Suprapubic skin (tissue), 4 donors: ENCODE measurements at regions not wholly inside any gene's neighbourhood (a gene's known extent, or its start where the extent isn't known, plus 50 kb on each side); places are given as distances from the start of the nearest gene placed in this dataset.

Experiments
- DNase-seq, 2 donors: peaks; one replicate each; pipeline ENCODE4 v3.0.0-alpha.2; 2019; ENCODE audit warnings: low spot score in 2 of 2
- H3K27ac ChIP-seq: fragments of 200-600 bp; sonication (generic); one replicate; pipeline ENCODE4 v1.5.1; 2019
- H3K27me3 ChIP-seq: fragments of 200-600 bp; sonication (generic); one replicate; pipeline ENCODE4 v1.5.1; 2019
- H3K36me3 ChIP-seq: fragments of 200-600 bp; sonication (generic); one replicate; pipeline ENCODE4 v1.5.1; 2019
- H3K4me1 ChIP-seq: fragments of 200-600 bp; sonication (generic); one replicate; pipeline ENCODE4 v1.5.1; 2019
- H3K4me3 ChIP-seq: fragments of 200-600 bp; sonication (generic); one replicate; pipeline ENCODE4 v1.5.1; 2019; ENCODE audit warnings: mild to moderate bottlenecking
- H3K9me3 ChIP-seq: fragments of 200-600 bp; sonication (generic); one replicate; pipeline ENCODE4 v1.5.1; 2019
- EP300 ChIP-seq: sonication (generic); formaldehyde crosslinking; IDR thresholded peaks from one replicate; pipeline ENCODE4 v1.6.1; 2017; ENCODE audit warnings: antibody characterized with exemption
- POLR2A ChIP-seq, 2 donors: fragments of 450-650 bp; IDR thresholded peaks; one replicate each; pipeline ENCODE4 v1.6.1; 2017; ENCODE audit warnings: antibody characterized with exemption in 2 of 2, mild to moderate bottlenecking in 2 of 2, moderate library complexity in 2 of 2
- POLR2AphosphoS5 ChIP-seq, 3 donors: sonication (generic); formaldehyde crosslinking; IDR thresholded peaks; one replicate each; pipeline ENCODE4 v1.6.1; 2017; ENCODE audit warnings: antibody characterized with exemption in 3 of 3
- WGBS: methylation state at CpG from one replicate; pipeline ENCODE4 v1.1.5; 2018; 5-methylcytosine and 5-hydroxymethylcytosine counted together
- TF ChIP-seq, protein P1 (sequence below), 2 donors: fragments of 200-600 bp in 1 of 2; fragments of 450-650 bp in 1 of 2; sonication (generic) in 1 of 2; IDR thresholded peaks; one replicate each; pipeline ENCODE4 v1.5.1; 2016 to 2019; ENCODE audit warnings: antibody characterized with exemption in 2 of 2, mild to moderate bottlenecking in 1 of 2, moderate library complexity in 1 of 2

GRCh38 chr10:90042075-90042474, 340.7 kb downstream of the KIF20B start:
- TF ChIP-seq POLR2A (IDR thresholded peaks at IDR 0.05) (no peak), POLR2AphosphoS5 (IDR thresholded peaks at IDR 0.05) (no peak), EP300 (no peak)
- TF ChIP-seq, protein P1, sequence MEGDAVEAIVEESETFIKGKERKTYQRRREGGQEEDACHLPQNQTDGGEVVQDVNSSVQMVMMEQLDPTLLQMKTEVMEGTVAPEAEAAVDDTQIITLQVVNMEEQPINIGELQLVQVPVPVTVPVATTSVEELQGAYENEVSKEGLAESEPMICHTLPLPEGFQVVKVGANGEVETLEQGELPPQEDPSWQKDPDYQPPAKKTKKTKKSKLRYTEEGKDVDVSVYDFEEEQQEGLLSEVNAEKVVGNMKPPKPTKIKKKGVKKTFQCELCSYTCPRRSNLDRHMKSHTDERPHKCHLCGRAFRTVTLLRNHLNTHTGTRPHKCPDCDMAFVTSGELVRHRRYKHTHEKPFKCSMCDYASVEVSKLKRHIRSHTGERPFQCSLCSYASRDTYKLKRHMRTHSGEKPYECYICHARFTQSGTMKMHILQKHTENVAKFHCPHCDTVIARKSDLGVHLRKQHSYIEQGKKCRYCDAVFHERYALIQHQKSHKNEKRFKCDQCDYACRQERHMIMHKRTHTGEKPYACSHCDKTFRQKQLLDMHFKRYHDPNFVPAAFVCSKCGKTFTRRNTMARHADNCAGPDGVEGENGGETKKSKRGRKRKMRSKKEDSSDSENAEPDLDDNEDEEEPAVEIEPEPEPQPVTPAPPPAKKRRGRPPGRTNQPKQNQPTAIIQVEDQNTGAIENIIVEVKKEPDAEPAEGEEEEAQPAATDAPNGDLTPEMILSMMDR (IDR thresholded peaks at IDR 0.05) = no peak
- Histone ChIP-seq H3K36me3 (no peaks in the 10 kb centered on the region), H3K4me1 (no peaks in the 10 kb centered on the region), H3K27me3 (no peaks in the 10 kb centered on the region), H3K4me3 (no peak overlapping the region), H3K9me3 (no peaks in the 10 kb centered on the region), H3K27ac (no peak overlapping the region)
- WGBS = 0% methylated on average over 1 of the region's 7 CpGs
- no peak for DNase-seq

DNA sequence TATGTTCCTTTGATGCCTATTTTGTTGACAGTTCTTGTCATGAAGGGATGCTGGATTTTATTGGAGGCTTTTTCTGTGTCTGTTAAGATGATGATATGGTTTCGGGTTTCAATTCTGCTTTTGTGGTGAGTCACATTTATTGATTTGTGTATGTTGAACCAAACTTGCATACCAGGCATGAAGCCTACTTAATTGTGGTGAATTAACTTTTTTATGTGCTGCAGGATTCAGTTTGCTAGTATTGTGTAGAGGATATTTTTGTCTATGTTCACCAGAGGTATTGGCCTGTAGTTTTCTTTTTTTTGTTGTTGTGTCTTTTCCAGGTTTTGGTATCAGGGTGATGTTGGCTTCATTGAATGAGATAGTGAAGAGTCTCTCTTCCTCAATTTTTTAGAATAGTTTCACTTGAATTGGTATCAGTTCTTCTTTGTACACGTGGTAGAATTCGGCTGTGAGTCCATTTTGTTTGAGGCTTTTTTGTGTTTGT, 345.9 kb downstream of the KIF20B start:
- DNase-seq = no peak
- WGBS = 85% methylated on average over 3 of the region's 3 CpGs
- Histone ChIP-seq H3K36me3 (no peaks in the 10 kb centered on the region), H3K27ac (no peak overlapping the region), H3K27me3 (no peaks in the 10 kb centered on the region), H3K9me3 (no peaks in the 10 kb centered on the region), H3K4me3 (no peak overlapping the region), H3K4me1 (peaks cover 7% of the 10 kb centered on the region)
- TF ChIP-seq EP300 = no peak
- no peak for TF ChIP-seq POLR2AphosphoS5 (IDR thresholded peaks at IDR 0.05)
- TF ChIP-seq, protein P1 (IDR thresholded peaks at IDR 0.05) = no peak
- TF ChIP-seq POLR2A (IDR thresholded peaks at IDR 0.05) = no peak

- no peak for DNase-seq
- H3K9me3 ChIP-seq = no peaks in the 10 kb centered on the region
- H3K27me3 ChIP-seq = no peaks in the 10 kb centered on the region
- H3K4me1 ChIP-seq = peaks cover 7% of the 10 kb centered on the region
- H3K36me3 ChIP-seq = no peaks in the 10 kb centered on the region
- H3K4me3 ChIP-seq = no peak overlapping the region
- H3K27ac ChIP-seq = no peak overlapping the region
- TF ChIP-seq POLR2AphosphoS5 (IDR thresholded peaks at IDR 0.05) = no peak
- TF ChIP-seq, protein P1 (IDR thresholded peaks at IDR 0.05) = no peak
- TF ChIP-seq EP300 = no peak
- TF ChIP-seq POLR2A (IDR thresholded peaks at IDR 0.05) = no peak
Measured at GRCh38 chr10:90051053-90051452, 349.7 kb downstream of the KIF20B start.

DNA sequence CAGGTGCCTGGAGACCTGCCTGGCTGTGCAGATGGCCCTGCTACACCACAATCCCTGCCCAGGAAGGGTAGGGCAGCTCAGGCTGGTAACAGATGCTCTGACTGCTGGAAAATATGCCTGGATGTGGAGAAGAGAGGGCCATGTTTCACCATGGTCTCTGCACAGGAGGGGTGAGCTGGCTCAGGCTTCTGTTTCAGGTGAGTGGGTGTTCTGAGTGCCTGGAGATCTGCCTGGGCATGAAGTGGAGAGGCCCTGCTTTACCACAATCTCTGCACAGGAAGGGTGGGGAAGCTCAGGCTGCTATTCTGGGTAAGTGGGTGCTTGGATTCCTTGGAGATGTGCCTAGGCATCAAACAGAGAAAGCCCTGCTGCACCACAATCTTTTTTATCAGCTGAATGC, 350.1 kb downstream of the KIF20B start:
- H3K36me3 ChIP-seq = no peaks in the 10 kb centered on the region
- peaks cover 7% of the 10 kb centered on the region for H3K4me1 ChIP-seq
- no peak for DNase-seq
- no peaks in the 10 kb centered on the region for H3K9me3 ChIP-seq
- H3K27me3 ChIP-seq = no peaks in the 10 kb centered on the region
- no peak overlapping the region for H3K27ac ChIP-seq
- H3K4me3 ChIP-seq = no peak overlapping the region
- TF ChIP-seq POLR2AphosphoS5 (IDR thresholded peaks at IDR 0.05) = no peak
- TF ChIP-seq, protein P1 (IDR thresholded peaks at IDR 0.05) = no peak
- no peak for TF ChIP-seq POLR2A (IDR thresholded peaks at IDR 0.05)
- no peak for TF ChIP-seq EP300

GRCh38 chr10:90062786-90063185, 361.4 kb downstream of the KIF20B start:
- WGBS = 66% methylated on average over 3 of the region's 3 CpGs

More at GRCh38 chr10:90062786-90063185, 361.4 kb downstream of the KIF20B start:
- H3K36me3 ChIP-seq = no peaks in the 10 kb centered on the region
- H3K4me1 ChIP-seq = no peaks in the 10 kb centered on the region
- H3K27ac ChIP-seq = no peak overlapping the region
- H3K27me3 ChIP-seq = no peaks in the 10 kb centered on the region
- TF ChIP-seq POLR2AphosphoS5 (IDR thresholded peaks at IDR 0.05) (no peak), POLR2A (IDR thresholded peaks at IDR 0.05) (no peak), EP300 (no peak)
- TF ChIP-seq, protein P1 (IDR thresholded peaks at IDR 0.05) = no peak
- H3K9me3 ChIP-seq = no peaks in the 10 kb centered on the region
- DNase-seq = no peak
- H3K4me3 ChIP-seq = no peak overlapping the region
